Left colon (tissue), 2 donors: ENCODE measurements at regions not wholly inside any gene's neighbourhood (a gene's known extent, or its start where the extent isn't known, plus 50 kb on each side); places are given as distances from the start of the nearest gene placed in this dataset.

Experiments used
- ATAC-seq: fragments of 200-7000 bp; cut with Tn5 transposase; one replicate; pipeline ENCODE4 v1.9.1; 2020; ENCODE audit warnings: mild to moderate bottlenecking, moderate library complexity
- DNase-seq, 2 donors: peaks; one replicate each; pipeline ENCODE4 v3.0.0-alpha.2; 2020
- intact Hi-C, 2 donors: fragments of 100-400 bp; cut with DNase I in 1 of 2; cut with micrococcal nuclease in 1 of 2; formaldehyde crosslinking; loops; one replicate each; pipeline versions ENCODE4 v1.11.2 to v1.14.0; 2022; cut with DNase I, micrococcal nuclease
- donor health status: DM: no; HTN: no; CAD: no.
- donor health status: DM: yes; HTN: yes; CAD: no.

DNA sequence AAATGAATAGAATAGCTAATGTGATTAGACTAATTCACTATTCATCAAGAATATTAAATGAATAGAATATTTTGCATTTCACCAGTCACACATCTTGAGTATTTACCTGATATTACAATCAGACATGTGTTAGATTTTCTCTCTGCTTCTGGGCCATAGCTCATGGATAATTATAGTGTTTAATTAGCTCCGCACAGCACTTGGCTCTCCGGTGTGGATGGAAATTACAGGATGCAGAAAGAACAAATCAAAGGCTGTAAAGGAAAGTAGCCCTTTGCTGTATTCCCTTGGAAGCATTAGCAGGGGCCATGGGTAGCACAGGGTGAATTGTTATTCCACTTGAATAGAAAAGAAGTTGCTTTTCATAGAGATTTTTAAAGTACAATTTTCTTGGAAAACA, 320.3 kb upstream of the SORL1-AS1 start:
- no peak for DNase-seq
- intact Hi-C loops, result no loop called here
- ATAC-seq, result no peak

DNA sequence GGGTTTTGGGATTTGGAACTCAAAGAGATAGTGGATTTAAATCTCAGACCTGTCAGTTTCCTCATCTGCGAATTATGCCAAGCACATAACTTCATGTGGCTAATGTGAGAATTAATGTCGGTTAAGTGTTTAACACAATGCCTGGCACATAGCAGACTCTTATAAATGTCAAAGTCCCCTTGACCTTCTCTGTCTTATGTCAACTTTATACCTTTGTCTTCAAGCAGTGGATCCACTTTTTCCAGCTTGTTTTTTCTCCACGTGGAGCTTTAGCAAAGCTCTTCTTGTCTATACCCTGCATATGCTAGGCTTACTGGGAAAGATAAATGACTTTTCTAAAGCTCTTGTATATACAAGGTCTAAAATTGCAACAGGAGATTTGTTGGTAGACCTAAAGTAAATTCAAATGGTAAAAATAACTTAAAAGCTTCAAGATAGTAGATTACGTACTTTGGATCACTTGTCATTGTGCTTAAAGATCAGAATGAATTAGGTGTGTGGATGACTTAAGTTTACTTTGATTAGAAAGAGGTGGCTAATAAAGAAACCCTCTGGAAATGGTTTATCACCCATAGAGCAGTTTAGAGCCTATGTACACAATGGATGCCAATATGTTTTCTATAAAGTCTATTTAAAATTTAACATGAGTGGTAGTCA, 318.3 kb upstream of the SORL1-AS1 start:
- intact Hi-C loops, result no loop called here
- no peak for DNase-seq
- ATAC-seq, result no peak

DNA sequence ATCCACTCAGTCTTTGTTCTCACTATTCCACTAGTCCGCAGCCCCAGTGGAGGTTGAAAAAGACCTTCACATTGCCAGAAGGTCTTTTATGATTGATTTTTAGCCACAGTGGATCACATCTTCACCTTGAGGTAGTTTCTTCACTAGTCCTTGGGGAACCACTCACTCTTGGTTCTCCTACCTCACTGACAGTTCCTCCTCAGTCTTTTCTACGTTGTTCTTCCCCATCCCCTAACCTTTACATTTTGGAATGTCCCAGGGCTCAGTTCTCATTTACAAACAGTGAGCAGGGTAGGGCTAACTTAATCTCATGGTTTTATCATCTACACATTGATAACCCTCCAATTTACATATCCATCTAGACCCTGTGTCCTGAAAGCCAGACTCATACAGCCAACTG, 316.4 kb upstream of the SORL1-AS1 start:
- intact Hi-C loops, result no loop called here
- ATAC-seq (no peak), DNase-seq (no peak)

DNA sequence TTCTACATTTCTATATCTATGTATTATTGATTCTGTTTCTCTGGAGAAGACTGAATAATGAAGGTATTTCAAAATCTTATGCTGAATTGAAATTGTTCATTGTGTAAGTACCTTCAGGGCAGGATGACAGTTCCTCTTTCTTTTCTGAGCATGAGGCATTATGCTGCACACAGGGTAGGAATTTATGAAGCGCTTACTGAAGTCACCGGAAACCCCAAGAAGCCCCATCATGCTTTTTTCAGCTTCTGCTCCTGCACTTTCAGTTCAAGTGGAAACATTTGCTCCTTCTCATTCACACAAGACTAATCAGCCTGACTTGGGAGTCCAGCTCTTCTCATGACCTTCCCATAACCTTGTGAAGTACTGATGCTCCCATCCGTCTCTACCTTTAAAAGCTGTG, 314.7 kb upstream of the SORL1-AS1 start:
- ATAC-seq (no peak), DNase-seq (no peak)
- intact Hi-C loops, result no loop called here

DNA sequence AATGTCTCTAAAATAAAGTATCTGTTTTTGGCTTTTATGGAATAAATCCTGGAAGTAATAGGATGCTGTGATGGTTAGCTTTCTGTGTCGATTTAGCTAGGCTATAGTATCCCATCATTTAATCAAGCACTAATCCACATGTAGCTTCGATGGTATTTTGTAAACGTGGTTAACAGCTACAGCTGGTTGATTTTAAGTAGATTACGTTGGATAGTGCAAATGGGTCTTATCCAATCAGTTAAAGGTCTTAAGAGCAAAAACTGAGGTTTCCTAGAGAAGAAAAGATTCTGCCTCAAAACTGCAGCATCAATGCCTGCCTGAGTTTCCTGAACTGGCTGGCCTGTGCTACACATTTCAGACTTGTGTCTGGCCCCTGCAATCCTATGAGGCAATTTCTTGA, 314.2 kb upstream of the SORL1-AS1 start:
- DNase-seq (no peak), ATAC-seq (no peak)
- intact Hi-C loops, result no loop called here

DNA sequence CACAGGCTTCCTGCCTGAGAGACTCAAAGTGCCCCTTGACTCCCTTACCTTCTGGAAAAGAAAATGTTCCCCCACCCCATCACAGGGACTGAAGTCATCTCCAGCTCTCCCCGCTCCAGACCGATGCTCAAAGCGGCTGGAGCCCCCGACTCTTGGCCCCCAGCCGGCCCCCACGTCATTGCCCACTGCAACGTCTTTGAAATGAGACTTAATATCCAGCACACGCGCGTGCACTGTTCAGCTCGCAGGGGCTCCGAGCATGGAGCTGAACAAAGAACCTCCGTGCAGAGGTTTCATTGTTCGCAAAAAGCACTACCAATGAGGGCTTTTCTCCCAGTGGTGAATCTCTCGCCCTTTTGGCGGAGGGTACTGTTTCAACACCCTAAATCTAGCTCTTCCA, 313.4 kb upstream of the SORL1-AS1 start:
- DNase-seq (no peak), ATAC-seq (no peak)
- intact Hi-C loops, result no loop called here

DNA sequence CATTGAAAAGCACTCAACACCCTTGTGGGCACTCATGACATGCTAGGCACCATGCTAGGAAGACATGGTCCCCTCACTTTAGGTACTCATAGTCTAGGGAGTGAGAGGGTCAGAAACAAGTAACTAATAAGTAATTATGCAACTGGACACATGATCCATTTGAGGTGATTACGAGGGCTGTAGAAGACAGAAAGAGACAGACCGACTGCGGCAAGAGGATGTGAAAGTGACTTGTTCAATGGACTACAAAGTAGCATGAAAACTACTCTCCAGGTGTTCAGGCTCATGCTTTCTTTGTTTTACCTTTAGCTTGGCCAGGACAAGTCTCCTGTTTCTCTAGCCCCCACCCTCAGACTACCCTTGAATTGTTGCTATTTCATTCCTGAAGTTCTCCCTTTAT, 310.8 kb upstream of the SORL1-AS1 start:
- ATAC-seq, result no peak
- intact Hi-C loops, result no loop called here
- no peak for DNase-seq

DNA sequence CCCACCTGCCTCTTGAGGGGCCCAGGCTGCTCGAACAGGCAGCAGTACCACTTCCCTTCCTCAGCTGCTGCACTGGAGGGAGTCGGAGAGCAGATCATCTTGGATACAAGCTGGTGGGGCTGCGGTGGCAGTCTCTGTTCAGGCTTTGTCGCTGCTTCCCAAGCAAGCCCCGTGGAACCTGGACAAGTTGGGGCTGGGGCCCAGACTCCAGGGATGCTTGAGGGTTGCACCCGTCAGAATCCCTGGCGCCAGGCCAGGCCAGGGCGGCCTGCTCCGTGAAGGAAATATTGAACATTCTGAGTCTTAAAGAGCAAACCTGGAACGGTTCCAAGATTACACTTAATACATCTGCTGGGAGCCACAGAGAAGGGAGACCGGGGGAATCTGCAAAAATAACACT, 310.1 kb upstream of the SORL1-AS1 start:
- intact Hi-C loops, result no loop called here
- DNase-seq, result peak in 1 of 2 donors; percentile 3

DNA sequence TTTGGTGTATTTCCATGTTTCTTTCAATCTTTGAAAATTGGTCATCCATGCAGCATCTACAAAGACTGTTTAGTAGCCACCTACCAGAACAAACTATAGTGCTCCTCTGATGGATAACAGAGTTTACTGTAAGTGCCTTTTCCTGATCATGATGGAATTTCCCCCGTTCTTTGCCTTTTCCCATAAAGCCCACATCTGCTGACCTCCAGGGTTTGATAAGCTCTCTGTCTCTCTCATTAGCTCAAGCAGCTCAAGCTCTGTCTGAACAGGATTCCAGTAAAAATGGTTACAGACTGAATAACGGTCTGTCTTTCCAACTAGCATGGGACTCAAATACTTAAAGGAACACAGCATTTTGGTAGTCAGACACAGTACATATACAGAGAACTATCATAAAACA, 308.4 kb upstream of the SORL1-AS1 start:
- DNase-seq (no peak), ATAC-seq (no peak)
- intact Hi-C loops, result no loop called here

More for the DNA sequence above, 310.1 kb upstream of the SORL1-AS1 start:
- ATAC-seq, result no peak

DNA sequence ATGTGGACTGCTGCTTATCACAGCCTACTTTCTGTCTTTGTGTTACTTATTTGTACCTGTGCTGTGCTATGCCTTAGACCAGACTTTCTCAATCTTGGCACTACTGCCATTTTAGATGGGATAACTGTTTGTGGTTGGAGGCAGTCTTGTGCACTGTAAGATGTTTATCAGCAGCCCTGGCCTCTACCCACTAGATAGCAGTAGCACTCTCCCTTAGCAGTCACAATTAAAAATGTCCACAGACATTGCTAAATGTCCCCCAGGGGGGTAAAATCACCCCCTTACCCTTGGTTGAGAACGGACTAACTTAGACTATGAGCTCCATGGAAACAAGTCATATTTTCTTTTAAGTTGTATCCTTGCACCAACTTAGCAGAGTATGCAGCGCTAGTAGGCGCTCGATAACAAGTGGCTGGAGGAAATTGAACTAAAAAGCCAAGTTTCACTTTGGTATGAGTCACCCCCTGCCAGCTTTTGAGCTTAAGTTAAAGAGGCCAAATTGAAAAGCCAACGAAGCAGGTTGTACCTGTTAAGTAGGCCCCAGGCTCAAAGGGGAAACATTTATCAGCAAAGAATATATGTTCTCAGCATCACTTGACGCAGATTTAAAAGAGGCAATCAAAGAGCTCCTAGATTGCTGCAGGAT, 304.8 kb upstream of the SORL1-AS1 start:
- DNase-seq (no peak), ATAC-seq (no peak)
- intact Hi-C loops, result no loop called here

DNA sequence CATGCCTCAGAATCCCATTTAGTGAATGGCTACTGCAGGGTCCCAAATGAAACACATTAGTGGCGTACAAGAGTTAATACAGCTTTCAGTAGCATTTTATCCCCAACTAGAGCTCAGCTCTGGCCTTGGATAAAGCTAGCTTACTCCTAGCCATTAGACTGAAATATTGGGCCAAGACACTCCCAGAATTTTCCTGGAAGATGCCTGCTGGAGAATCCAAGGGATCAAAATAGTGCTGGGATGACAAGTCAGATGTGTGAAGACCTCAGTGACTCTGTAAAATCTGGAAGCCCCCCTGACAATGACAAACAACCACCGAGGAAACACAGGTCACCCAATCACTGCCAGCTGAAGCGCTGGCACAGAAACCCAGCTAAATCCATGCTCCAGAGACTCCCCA, 303.1 kb upstream of the SORL1-AS1 start:
- DNase-seq, result no peak
- no peak for ATAC-seq
- intact Hi-C loops, result no loop called here

DNA sequence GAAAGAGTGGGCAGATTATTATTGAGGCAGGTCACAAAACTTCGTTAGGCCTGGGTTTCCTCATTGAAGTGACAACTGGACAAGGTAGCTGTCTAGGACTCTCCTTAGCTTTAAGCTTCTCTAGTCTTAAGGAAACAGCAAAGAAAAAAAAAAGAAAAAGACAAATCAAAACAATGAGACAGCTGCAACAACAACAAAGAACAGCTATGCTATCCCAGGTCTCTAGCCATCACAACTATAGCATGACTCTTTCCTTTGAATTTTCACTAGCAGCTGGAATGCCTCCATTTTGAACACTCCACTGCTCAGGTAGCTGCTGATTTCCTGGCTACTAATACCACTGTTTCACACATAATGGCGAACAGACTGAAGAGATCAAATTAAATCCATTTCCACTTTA, 302.4 kb upstream of the SORL1-AS1 start:
- DNase-seq, result no peak
- intact Hi-C loops, result no loop called here
- no peak for ATAC-seq

DNA sequence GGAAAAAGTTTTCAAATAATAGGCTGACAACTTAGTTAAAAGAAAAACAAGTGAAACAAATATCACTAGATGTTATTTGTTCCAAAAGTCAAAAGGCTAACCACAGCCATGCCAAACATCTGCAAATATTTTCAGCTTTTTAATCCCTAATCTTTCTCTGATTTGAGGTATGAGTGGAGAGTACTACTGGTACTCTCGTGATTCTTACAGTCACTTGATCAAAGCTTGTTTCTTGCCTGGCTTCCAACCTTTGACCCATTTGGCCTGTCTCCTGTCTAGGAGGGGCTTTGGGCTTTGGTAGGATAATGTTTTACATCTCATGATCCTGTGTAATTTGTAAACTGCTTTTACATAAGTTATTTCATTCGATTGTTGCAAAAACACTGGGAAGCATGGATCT, 301.8 kb upstream of the SORL1-AS1 start:
- intact Hi-C loops, result no loop called here
- DNase-seq (no peak), ATAC-seq (no peak)

DNA sequence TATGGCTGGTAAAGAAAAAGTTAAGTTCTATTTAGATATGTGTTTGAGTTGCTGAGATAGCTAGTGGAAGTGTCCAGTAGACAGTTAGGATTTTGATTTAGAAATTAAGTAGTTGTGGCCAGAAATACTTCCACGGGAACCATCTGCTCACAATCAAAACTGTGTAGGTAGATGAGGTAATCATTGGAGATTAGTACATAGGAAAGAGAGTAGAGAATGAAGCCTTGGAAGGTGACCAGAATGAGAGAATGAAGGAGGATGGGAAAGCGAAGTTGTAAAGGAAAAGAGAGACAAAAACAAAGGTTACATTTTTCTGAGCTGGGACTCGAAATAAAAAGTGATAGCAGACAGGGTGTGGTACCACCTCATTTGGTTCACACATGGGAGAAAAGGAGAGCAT, 296.9 kb upstream of the SORL1-AS1 start:
- no peak for DNase-seq
- intact Hi-C loops, result no loop called here

DNA sequence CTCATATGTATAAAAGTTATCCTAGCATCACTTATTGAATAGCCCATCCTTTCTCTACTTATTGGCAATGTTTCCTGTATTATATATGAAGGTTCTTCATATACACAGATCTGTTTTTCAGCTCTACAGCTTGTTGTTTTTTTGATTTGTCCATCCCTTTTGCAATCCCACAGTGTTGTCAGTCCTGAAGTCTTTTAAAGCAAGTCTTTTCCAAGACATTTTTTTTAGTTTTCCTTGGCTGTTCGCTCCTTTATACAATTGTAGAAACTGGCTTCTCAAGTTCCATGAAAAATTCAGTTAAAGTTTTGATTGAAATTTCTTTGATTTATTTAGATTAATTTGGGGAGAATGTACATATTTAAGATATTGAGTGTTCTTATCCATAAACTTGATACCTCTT, 295.3 kb upstream of the SORL1-AS1 start:
- intact Hi-C loops, result no loop called here
- no peak for ATAC-seq
- DNase-seq, result no peak

More for the DNA sequence above, 296.9 kb upstream of the SORL1-AS1 start:
- ATAC-seq, result no peak

DNA sequence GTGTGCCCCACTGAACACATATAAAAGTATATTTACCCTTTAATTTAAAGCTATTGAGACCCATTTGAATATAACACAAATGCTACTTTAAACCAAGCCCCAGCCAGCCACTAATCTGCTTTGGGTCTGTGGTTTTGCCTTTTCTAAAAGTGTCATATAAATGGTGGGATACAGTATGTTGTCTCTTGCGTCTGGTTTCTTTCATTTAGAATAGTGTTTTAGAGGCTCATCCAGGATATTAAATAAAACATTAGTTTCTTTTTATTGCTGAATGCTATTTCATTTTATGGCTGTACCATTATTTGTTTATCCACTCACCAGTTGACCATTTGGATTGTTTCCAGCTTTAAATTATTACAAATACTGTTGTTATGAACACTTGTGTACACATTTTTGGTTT, 290.5 kb upstream of the SORL1-AS1 start:
- DNase-seq (no peak), ATAC-seq (no peak)
- intact Hi-C loops, result no loop called here

DNA sequence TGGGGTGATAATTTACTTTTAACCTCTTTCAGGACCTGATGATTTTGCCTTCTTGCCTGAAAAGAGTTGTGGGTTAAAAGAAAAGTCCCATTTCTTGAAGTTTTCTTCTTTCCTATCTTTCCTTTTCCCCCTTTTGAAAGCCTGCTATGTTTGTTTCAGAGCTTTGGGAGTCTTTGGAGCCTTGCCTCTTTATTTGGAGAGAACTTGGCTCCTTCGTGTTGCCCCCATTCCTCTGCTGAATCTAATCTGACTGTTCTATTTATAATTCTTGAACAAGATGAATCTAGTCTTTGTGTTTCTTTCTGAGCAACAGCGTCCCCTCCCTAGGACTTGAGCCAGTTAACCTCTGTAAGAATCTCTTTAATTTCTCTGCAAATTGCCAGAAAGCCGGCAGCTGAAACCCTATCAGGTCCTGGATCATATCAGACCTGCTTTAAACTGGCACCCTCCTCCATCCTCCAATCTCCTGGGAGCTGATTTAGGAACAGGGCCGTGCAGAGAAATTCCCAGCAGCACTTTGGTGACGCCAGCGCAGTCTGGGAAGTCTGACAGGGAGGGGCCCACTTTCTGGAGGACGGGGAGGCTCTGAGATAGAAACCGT, 289.1 kb upstream of the SORL1-AS1 start:
- intact Hi-C loops, result no loop called here
- peak; percentile 18 to 65 for DNase-seq
- no peak for ATAC-seq

DNA sequence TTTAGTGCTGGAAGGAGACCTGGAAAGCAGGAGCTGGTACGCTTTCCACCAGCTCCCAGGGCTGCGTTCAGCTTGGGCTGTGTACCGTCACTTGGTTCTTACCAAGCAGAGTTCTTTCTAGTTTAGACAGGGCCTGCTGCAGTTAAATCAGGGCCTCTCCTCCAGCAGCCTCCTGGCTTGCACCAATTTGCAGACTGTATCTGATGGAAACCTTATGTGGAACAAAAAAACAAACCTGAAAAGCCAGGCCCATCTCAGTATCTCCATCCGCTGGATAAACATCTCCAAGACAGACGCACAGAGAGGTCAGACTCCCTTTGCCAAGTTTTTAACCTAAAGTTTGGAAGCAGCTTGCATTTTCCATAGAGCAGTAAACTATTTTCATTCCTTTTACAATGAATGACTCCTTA, 288.6 kb upstream of the SORL1-AS1 start:
- intact Hi-C loops, result no loop called here
- ATAC-seq, result no peak
- DNase-seq, result peak in 1 of 2 donors; percentile 31

DNA sequence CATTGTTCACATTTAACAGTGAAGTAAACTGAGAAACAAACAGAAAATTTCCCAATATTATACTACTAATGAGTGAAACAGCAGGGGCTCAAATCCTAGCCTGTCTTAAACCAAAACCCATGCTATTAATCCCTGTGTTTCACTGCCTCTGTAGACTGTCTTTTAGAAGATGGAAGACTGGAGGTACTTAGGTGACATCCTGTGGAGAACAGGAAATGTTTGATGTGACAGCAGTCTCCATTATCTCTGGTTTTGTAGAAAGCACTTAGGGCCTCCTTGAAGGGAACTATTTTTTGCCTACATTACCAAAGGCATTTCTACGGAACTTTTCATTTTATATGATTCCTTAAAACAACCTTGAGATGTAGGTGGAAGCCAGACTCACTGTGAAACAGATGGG, 288.1 kb upstream of the SORL1-AS1 start:
- ATAC-seq (no peak), DNase-seq (no peak)
- intact Hi-C loops, result no loop called here

DNA sequence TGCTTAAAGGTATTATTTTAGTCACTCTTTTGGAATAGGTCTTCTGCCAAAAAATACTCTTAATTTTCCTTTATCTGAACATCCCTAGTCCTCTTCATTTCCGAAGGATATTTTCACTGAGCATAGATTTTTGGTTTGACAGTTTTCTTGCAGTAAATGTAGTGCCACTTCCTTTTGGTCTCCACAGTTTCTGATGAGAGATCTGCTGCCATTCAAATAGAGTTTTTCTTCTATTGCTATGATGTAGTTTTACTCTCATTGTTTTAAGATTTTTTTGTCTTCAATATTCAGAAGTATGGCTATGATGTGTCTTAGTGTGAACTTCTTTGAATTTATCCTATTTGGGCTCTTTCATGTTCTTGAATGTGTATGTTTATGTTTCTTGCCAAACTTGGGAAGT, 281.1 kb upstream of the SORL1-AS1 start:
- ATAC-seq (no peak), DNase-seq (no peak)
- intact Hi-C loops, result no loop called here

DNA sequence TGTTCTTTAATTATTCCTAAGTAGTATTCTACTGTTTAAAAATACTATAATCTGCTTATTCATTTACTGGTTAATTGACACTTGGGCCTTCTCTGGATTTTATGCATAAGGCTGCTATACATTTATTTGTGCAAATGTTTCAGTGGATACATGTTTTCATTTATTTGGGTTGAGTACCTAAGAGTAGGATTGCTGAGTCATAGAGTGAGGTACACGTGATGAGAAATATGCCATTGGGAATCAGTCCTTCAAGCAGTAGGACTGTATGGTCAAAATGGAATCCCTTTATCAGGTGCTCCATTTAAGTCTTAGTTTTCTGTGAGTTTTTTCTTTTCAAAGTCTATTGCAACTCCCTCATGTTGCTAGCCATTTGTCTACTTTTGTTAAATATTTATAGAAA, 275.2 kb upstream of the SORL1-AS1 start:
- intact Hi-C loops, result no loop called here

More for the DNA sequence above, 275.2 kb upstream of the SORL1-AS1 start:
- DNase-seq, result no peak
- ATAC-seq, result no peak
